A673 (cell line): ENCODE measurements at regions not wholly inside any gene's neighbourhood (a gene's known extent, or its start where the extent isn't known, plus 50 kb on each side); places are given as distances from the start of the nearest gene placed in this dataset.

Experiments used
- BruUV-seq: library from RNA; stranded (reverse); fragments of 400-500 nt; replicated peaks from 2 replicates; lab custom pipeline; 2021; lab: Mats Ljungman, UMichigan
- CTCF ChIA-PET: fragments of 300-600 bp; sonication (Branson Sonifier 250); formaldehyde crosslinking; loops from one replicate; lab custom pipeline; 2022; ENCODE audit warnings: antibody characterized with exemption; lab: Charles Lee
- POLR2A ChIA-PET: fragments of 300-600 bp; sonication (Branson Sonifier 250); formaldehyde crosslinking; loops from one replicate; lab custom pipeline; 2022; ENCODE audit warnings: antibody characterized with exemption; ENCODE audit not compliant: low non-redundant PET; lab: Charles Lee
- DNase-seq: peaks from one replicate; pipeline ENCODE4 v3.0.0-alpha.2; 2015; ENCODE audit warnings: low spot score
- H3K27ac ChIP-seq: fragments of 200-600 bp; sonication (generic); 2 replicates; pipeline ENCODE4 v1.5.1; 2016; ENCODE audit warnings: mixed run types, low read depth, mild to moderate bottlenecking, mixed read lengths, antibody characterized with exemption, low read length; ENCODE audit not compliant: poor library complexity, severe bottlenecking
- H3K27me3 ChIP-seq: fragments of 200-600 bp; sonication (generic); replicated peaks from 2 replicates; pipeline ENCODE4 v1.6.1; 2017; ENCODE audit warnings: mixed run types, low read depth, mild to moderate bottlenecking, mixed read lengths, antibody characterized with exemption, low read length; ENCODE audit not compliant: insufficient read depth, poor library complexity
- H3K36me3 ChIP-seq: fragments of 200-600 bp; sonication (generic); 2 replicates; pipeline ENCODE4 v1.6.1; 2016; ENCODE audit warnings: mixed run types, mild to moderate bottlenecking, mixed read lengths, antibody characterized with exemption, low read length; ENCODE audit not compliant: insufficient read depth, poor library complexity, severe bottlenecking
- H3K4me1 ChIP-seq: fragments of 200-600 bp; sonication (generic); 2 replicates; pipeline ENCODE4 v1.6.1; 2017; ENCODE audit warnings: mixed run types, mild to moderate bottlenecking, mixed read lengths, antibody characterized with exemption, low read length; ENCODE audit not compliant: insufficient read depth, poor library complexity, severe bottlenecking
- H3K4me3 ChIP-seq: fragments of 200-600 bp; sonication (generic); 2 replicates; pipeline ENCODE4 v1.5.1; 2016; ENCODE audit warnings: low read depth, mixed run types, mild to moderate bottlenecking, mixed read lengths, low read length; ENCODE audit not compliant: poor library complexity, severe bottlenecking
- H3K9me3 ChIP-seq: fragments of 200-600 bp; sonication (generic); 2 replicates; pipeline ENCODE4 v1.6.1; 2016; ENCODE audit warnings: mixed run types, low read depth, mild to moderate bottlenecking, mixed read lengths, antibody characterized with exemption, low read length; ENCODE audit not compliant: poor library complexity, severe bottlenecking
- EZH2 ChIP-seq: fragments of 200-600 bp; sonication (generic); IDR thresholded peaks from 2 replicates; pipeline ENCODE4 v1.6.1; 2017; ENCODE audit warnings: borderline replicate concordance, low read depth, mild to moderate bottlenecking, mixed read lengths, antibody characterized with exemption, low read length; ENCODE audit not compliant: poor library complexity, severe bottlenecking
- intact Hi-C: fragments of 100-400 bp; cut with micrococcal nuclease; formaldehyde crosslinking; loops from one replicate; pipeline ENCODE4 v1.10.0; 2022; ENCODE audit not compliant: unreplicated experiment
- microRNA-seq: library from miRNA; unstranded; fragments of <30 nt; microRNA quantifications from one replicate; pipeline ENCODE4 v1.2.0, GENCODE V29; 2021
- TF ChIP-seq, protein P1 (sequence below): fragments of 300-800, 200-600 bp; sonication (generic); conservative IDR thresholded peaks from 2 replicates; pipeline ENCODE4 v1.5.1; 2017; ENCODE audit warnings: low read depth, mild to moderate bottlenecking, antibody characterized with exemption, low read length, moderate library complexity, mixed read lengths

- H3K27me3 ChIP-seq = peaks cover 78% of the 10 kb centered on the region
- no peak overlapping the region for H3K4me3 ChIP-seq
- no peak overlapping the region for H3K27ac ChIP-seq
- POLR2A ChIA-PET = no interaction called here
- CTCF ChIA-PET = no interaction called here
- DNase-seq = no peak
- no peaks in the 10 kb centered on the region for H3K4me1 ChIP-seq
- no TSS peak for BruUV-seq
- H3K36me3 ChIP-seq = no peaks in the 10 kb centered on the region
- H3K9me3 ChIP-seq = no peaks in the 10 kb centered on the region
- intact Hi-C loops = no loop called here
- TF ChIP-seq EZH2 = no peak
Observed at GRCh38 chr1:209531006-209531405, 52.5 kb upstream of the CAMK1G start.

DNA sequence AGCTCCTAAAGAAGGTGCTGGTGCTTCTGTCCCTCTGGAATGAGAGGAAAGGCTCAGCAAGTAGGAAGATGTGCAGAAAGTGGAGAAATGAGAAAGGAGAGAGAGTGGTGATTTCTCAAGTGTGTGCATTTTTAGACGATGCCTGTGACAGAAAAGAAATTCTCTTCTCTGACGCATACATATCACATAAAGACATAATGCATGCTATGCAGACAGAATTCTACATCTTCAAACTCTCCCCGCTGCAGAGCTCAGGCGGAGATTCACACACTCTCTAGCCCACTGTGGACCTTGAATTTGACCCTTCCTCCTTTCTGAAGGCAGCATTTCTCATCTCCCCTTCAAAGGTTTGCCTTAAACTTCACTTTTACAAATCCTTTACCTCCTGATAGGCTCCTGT is 52.0 kb upstream of the CAMK1G start:
- no peaks in the 10 kb centered on the region for H3K4me1 ChIP-seq
- TF ChIP-seq, protein P1, sequence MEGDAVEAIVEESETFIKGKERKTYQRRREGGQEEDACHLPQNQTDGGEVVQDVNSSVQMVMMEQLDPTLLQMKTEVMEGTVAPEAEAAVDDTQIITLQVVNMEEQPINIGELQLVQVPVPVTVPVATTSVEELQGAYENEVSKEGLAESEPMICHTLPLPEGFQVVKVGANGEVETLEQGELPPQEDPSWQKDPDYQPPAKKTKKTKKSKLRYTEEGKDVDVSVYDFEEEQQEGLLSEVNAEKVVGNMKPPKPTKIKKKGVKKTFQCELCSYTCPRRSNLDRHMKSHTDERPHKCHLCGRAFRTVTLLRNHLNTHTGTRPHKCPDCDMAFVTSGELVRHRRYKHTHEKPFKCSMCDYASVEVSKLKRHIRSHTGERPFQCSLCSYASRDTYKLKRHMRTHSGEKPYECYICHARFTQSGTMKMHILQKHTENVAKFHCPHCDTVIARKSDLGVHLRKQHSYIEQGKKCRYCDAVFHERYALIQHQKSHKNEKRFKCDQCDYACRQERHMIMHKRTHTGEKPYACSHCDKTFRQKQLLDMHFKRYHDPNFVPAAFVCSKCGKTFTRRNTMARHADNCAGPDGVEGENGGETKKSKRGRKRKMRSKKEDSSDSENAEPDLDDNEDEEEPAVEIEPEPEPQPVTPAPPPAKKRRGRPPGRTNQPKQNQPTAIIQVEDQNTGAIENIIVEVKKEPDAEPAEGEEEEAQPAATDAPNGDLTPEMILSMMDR = no peak
- no peak for TF ChIP-seq EZH2
- no peak overlapping the region for H3K27ac ChIP-seq
- ChIA-PET POLR2A (no interaction called here), CTCF (no interaction called here)
- no TSS peak for BruUV-seq
- H3K4me3 ChIP-seq = no peak overlapping the region
- DNase-seq = no peak
- H3K27me3 ChIP-seq = peaks cover 80% of the 10 kb centered on the region
- H3K9me3 ChIP-seq = no peaks in the 10 kb centered on the region
- intact Hi-C loops = no loop called here
- H3K36me3 ChIP-seq = no peaks in the 10 kb centered on the region

Small RNA genes lying in the stretch of these regions (microRNA-seq; reads per million reads assigned to microRNA genes)
- 390 reads per million, percentile 74 among the genes with 10 or more reads in this experiment for gene MIR205
